SK-N-SH (cell line): ENCODE measurements at regions not wholly inside any gene's neighbourhood (a gene's known extent, or its start where the extent isn't known, plus 50 kb on each side); places are given as distances from the start of the nearest gene placed in this dataset.
"Not testable (repeated sequence)": the region's sequence is repeated elsewhere in the genome, so short reads cannot be mapped to it uniquely, and the experiment has no call there.

ENCODE experiments used
- CTCF ChIA-PET: fragments of 300-600, 350-600 bp; formaldehyde crosslinking; extraction: SDS; loops from one replicate; lab custom pipeline; 2021; lab: Yijun Ruan, JAX
- POLR2A ChIA-PET: fragments of 350-600 bp; sonication (Branson Sonifier 250); formaldehyde crosslinking; extraction: SDS; loops from one replicate; lab custom pipeline; 2020; ENCODE audit warnings: antibody characterized with exemption, inconsistent platforms; lab: Yijun Ruan, JAX
- DNase-seq: peaks from one replicate; pipeline ENCODE4 v3.0.0; 2012
- H2AFZ ChIP-seq: fragments of 200-600 bp; sonication (generic); 2 replicates; pipeline ENCODE4 v1.8.1; 2016; ENCODE audit warnings: antibody characterized with exemption, mild to moderate bottlenecking, low read depth
- H3F3A ChIP-seq: fragments of 200-600 bp; sonication (generic); replicated peaks from 2 replicates; pipeline ENCODE3; 2016; ENCODE audit warnings: antibody characterized with exemption, mild to moderate bottlenecking; ENCODE audit not compliant: insufficient read depth
- H3K27ac ChIP-seq, 2 experiments: fragments of 200-500 bp in 1 of 2; fragments of 200-600 bp in 1 of 2; sonication (Bioruptor generic) in 1 of 2; sonication (generic), shearing (Covaris generic) in 1 of 2; 2 replicates each; pipeline versions ENCODE4 v1.5.1 to v1.6.1; 2014 to 2016; ENCODE audit warnings: low read depth in 2 of 2, inconsistent platforms in 1 of 2, low read length in 1 of 2, mild to moderate bottlenecking in 1 of 2, mixed read lengths in 1 of 2
- H3K27me3 ChIP-seq: fragments of 200-600 bp; sonication (generic), shearing (Covaris generic); 2 replicates; pipeline ENCODE4 v1.6.1; 2016; ENCODE audit warnings: mixed run types; ENCODE audit not compliant: insufficient read depth
- H3K36me3 ChIP-seq, 2 experiments: fragments of 200-500 bp in 1 of 2; fragments of 200-600 bp in 1 of 2; sonication (Bioruptor generic) in 1 of 2; sonication (generic) in 1 of 2; replicated peaks in 1 of 2; 2 replicates each; pipeline versions ENCODE3 to v1.5.1; 2014 to 2016; ENCODE audit warnings: low read length in 1 of 2, mild to moderate bottlenecking in 1 of 2; ENCODE audit not compliant: insufficient read depth in 2 of 2, control insufficient read depth in 1 of 2
- H3K4me1 ChIP-seq, 2 experiments: fragments of 200-500 bp in 1 of 2; fragments of 200-600 bp in 1 of 2; sonication (Bioruptor generic) in 1 of 2; sonication (generic), shearing (Covaris generic) in 1 of 2; 2 replicates each; pipeline versions ENCODE4 v1.5.1 to v1.6.1; 2014 to 2016; ENCODE audit warnings: low read depth in 1 of 2, low read length in 1 of 2, mixed run types in 1 of 2; ENCODE audit not compliant: insufficient read depth in 2 of 2, control insufficient read depth in 1 of 2
- H3K4me2 ChIP-seq: fragments of 200-600 bp; sonication (generic), shearing (Covaris generic); 2 replicates; pipeline ENCODE4 v1.6.1; 2017; ENCODE audit warnings: mixed run types
- H3K4me3 ChIP-seq, 2 experiments: fragments of 200-500 bp in 1 of 2; fragments of 200-600 bp in 1 of 2; sonication (Bioruptor generic) in 1 of 2; sonication (generic), shearing (Covaris generic) in 1 of 2; 2 replicates each; pipeline versions ENCODE4 v1.5.1 to v1.8.1; 2014 to 2016; ENCODE audit warnings: low read depth in 2 of 2, inconsistent platforms in 1 of 2, low read length in 1 of 2, mild to moderate bottlenecking in 1 of 2, mixed read lengths in 1 of 2, moderate library complexity in 1 of 2
- H3K79me2 ChIP-seq: fragments of 200-600 bp; sonication (generic); 2 replicates; pipeline ENCODE4 v1.8.1; 2017; ENCODE audit warnings: mild to moderate bottlenecking; ENCODE audit not compliant: insufficient read depth
- H3K9ac ChIP-seq: fragments of 200-600 bp; sonication (generic); 2 replicates; pipeline ENCODE4 v1.6.1; 2017; ENCODE audit warnings: mixed run types
- H3K9me2 ChIP-seq: fragments of 200-600 bp; sonication (generic); 2 replicates; pipeline ENCODE4 v1.6.1; 2017; ENCODE audit warnings: mixed run types
- H3K9me3 ChIP-seq: fragments of 200-600 bp; sonication (generic); 2 replicates; pipeline ENCODE4 v1.6.1; 2017; ENCODE audit warnings: mixed run types, mild to moderate bottlenecking, moderate library complexity
- H4K20me1 ChIP-seq: fragments of 200-600 bp; sonication (generic); 2 replicates; pipeline ENCODE4 v1.6.1; 2017; ENCODE audit warnings: mild to moderate bottlenecking, mixed run types; ENCODE audit not compliant: insufficient read depth
- CTCF ChIP-seq: fragments of 200-600 bp; sonication (generic); IDR thresholded peaks from 2 replicates; pipeline ENCODE4 v1.6.1; 2017; ENCODE audit warnings: antibody characterized with exemption, mild to moderate bottlenecking, moderate library complexity
- FOXJ3 ChIP-seq: sonication (generic); formaldehyde crosslinking; IDR thresholded peaks from 2 replicates; pipeline ENCODE4 v1.5.1; 2020; ENCODE audit warnings: mild to moderate bottlenecking, missing genetic modification reagents
- FOXM1 ChIP-seq: IDR thresholded peaks from 2 replicates; pipeline ENCODE4 v1.4.0; 2012; ENCODE audit warnings: low read depth, mild to moderate bottlenecking
- GATA2 ChIP-seq: sonication (generic); formaldehyde crosslinking; IDR thresholded peaks from 2 replicates; pipeline ENCODE4 v1.5.0; 2020; ENCODE audit warnings: mild to moderate bottlenecking, missing genetic modification reagents
- IRF3 ChIP-seq: fragments of 150-350 bp; IDR thresholded peaks from 2 replicates; pipeline ENCODE4 v1.6.1; 2016; ENCODE audit warnings: mild to moderate bottlenecking, low read depth, low read length
- MAX ChIP-seq: IDR thresholded peaks from 2 replicates; pipeline ENCODE4 v1.4.0; 2012; ENCODE audit warnings: low read depth
- MEF2A ChIP-seq: IDR thresholded peaks from 2 replicates; pipeline ENCODE4 v1.4.0; 2012; ENCODE audit warnings: low read depth, borderline replicate concordance
- MXI1 ChIP-seq: IDR thresholded peaks from 2 replicates; pipeline ENCODE4 v1.6.1; 2012; ENCODE audit warnings: mild to moderate bottlenecking, low read depth, low read length, improper control_type of control experiment
- NFIC ChIP-seq: IDR thresholded peaks from 2 replicates; pipeline ENCODE4 v1.4.0; 2012; ENCODE audit warnings: borderline replicate concordance
- NRF1 ChIP-seq: IDR thresholded peaks from 2 replicates; pipeline ENCODE4 v1.6.1; 2012; ENCODE audit warnings: low read depth, mild to moderate bottlenecking, low read length
- PBX3 ChIP-seq: IDR thresholded peaks from 2 replicates; pipeline ENCODE4; 2012
- POLR2AphosphoS5 ChIP-seq: IDR thresholded peaks from 2 replicates; pipeline ENCODE4 v1.6.1; 2012; ENCODE audit warnings: low read depth, low read length
- RAD21 ChIP-seq: IDR thresholded peaks from 2 replicates; pipeline ENCODE4 v1.6.1; 2012; ENCODE audit warnings: mild to moderate bottlenecking, low read length
- SMC3 ChIP-seq: IDR thresholded peaks from 2 replicates; pipeline ENCODE4 v1.6.1; 2012; ENCODE audit warnings: low read depth, low read length, improper control_type of control experiment
- TAF1 ChIP-seq: IDR thresholded peaks from 2 replicates; pipeline ENCODE4 v1.6.1; 2012; ENCODE audit warnings: low read depth, mild to moderate bottlenecking, low read length, moderate library complexity, borderline replicate concordance
- TCF12 ChIP-seq: IDR thresholded peaks from 2 replicates; pipeline ENCODE4 v1.4.0; 2012
- USF2 ChIP-seq: fragments of 150-350 bp; IDR thresholded peaks from 2 replicates; pipeline ENCODE4 v1.6.1; 2017; ENCODE audit warnings: antibody characterized with exemption, low read length, low read depth, borderline replicate concordance
- YY1 ChIP-seq: IDR thresholded peaks from 2 replicates; pipeline ENCODE4 v1.4.0; 2012; ENCODE audit warnings: low read depth, mild to moderate bottlenecking
- WGBS: methylation state at CpG from one replicate; pipeline ENCODE4 v1.1.6; 2017; ENCODE audit warnings: low lambda C conversion rate; 5-methylcytosine and 5-hydroxymethylcytosine counted together

GRCh38 chr3:13998831-13999230, 119.0 kb upstream of the WNT7A start (continued):
- no peak for TF ChIP-seq MAX
- no peak for TF ChIP-seq MEF2A
- TF ChIP-seq SMC3: no peak
- TF ChIP-seq, all 33 proteins: peak for 0

- H3K4me1 ChIP-seq: not testable (repeated sequence)
Observed at GRCh38 chr3:13995216-13995615, 115.3 kb upstream of the WNT7A start.

GRCh38 chr3:13988925-13989324, 109.1 kb upstream of the WNT7A start:
- H2AFZ ChIP-seq, H3K9ac ChIP-seq, H3K79me2 ChIP-seq, H3K4me3 ChIP-seq, H3K36me3 ChIP-seq, H3K4me1 ChIP-seq, H3K9me3 ChIP-seq, H3K4me2 ChIP-seq, POLR2A ChIA-PET, DNase-seq, CTCF ChIA-PET, H3K27ac ChIP-seq, H4K20me1 ChIP-seq, H3K9me2 ChIP-seq, H3K27me3 ChIP-seq, H3F3A ChIP-seq: not testable (repeated sequence)
- WGBS: 3% methylated on average over 1 of the region's 1 CpG

More at GRCh38 chr3:13995216-13995615, 115.3 kb upstream of the WNT7A start:
- H3K79me2 ChIP-seq, H3K9ac ChIP-seq, H3K27ac ChIP-seq, DNase-seq, H3K27me3 ChIP-seq, H4K20me1 ChIP-seq, H3F3A ChIP-seq, CTCF ChIA-PET, H3K36me3 ChIP-seq, H2AFZ ChIP-seq, POLR2A ChIA-PET, H3K9me2 ChIP-seq, H3K9me3 ChIP-seq, H3K4me3 ChIP-seq, H3K4me2 ChIP-seq: not testable (repeated sequence)
- 100% methylated on average over 2 of the region's 12 CpGs for WGBS

- ChIA-PET CTCF (no interaction called here), POLR2A (no interaction called here)
- Histone ChIP-seq H3K9me3 (no peaks in the 10 kb centered on the region), H3K79me2 (no peaks in the 10 kb centered on the region), H3K9me2 (no peaks in the 10 kb centered on the region), H3F3A (no peaks in the 10 kb centered on the region), H4K20me1 (no peaks in the 10 kb centered on the region), H3K4me2 (no peak overlapping the region), H3K36me3 (no peaks in the 10 kb centered on the region), H3K4me1 (no peaks in the 10 kb centered on the region; a peak in 2 of 4 replicates), H3K27me3 (no peaks in the 10 kb centered on the region), H2AFZ (no peak overlapping the region), H3K9ac (no peak overlapping the region), H3K27ac (no peak overlapping the region), H3K4me3 (no peak overlapping the region)
- DNase-seq: no peak
- TF ChIP-seq RAD21 (no peak), PBX3 (no peak), NRF1 (no peak), USF2 (no peak), FOXJ3 (CRISPR knock-in tag) (no peak), MEF2A (no peak), MXI1 (no peak), GATA2 (CRISPR knock-in tag) (no peak), TCF12 (no peak), YY1 (no peak), SMC3 (no peak), NFIC (no peak), POLR2AphosphoS5 (no peak), TAF1 (no peak), IRF3 (no peak), CTCF (no peak), FOXM1 (no peak)
Observed at GRCh38 chr3:13976469-13976868, 96.6 kb upstream of the WNT7A start.
